ENCODE measurements at regions not wholly inside any gene's neighbourhood (a gene's known extent, or its start where the extent isn't known, plus 50 kb on each side); places are given as distances from the start of the nearest gene placed in this dataset.

- no peak for DNase-seq
- H3K27ac ChIP-seq = no peak overlapping the region
- H3K4me3 ChIP-seq = no peak overlapping the region
- H3K27me3 ChIP-seq = no peaks in the 10 kb centered on the region
- intact Hi-C loops (cut with DNase I; ENCODE audit: low total_unique reads) = no loop called here
- H3K9me3 ChIP-seq = no peaks in the 10 kb centered on the region
- TF ChIP-seq POLR2AphosphoS5 (IDR thresholded peaks at IDR 0.05) (no peak), CTCF (IDR thresholded peaks at IDR 0.05) (peak in 1 of 7 experiments; percentile 4), EP300 (IDR thresholded peaks at IDR 0.05) (no peak), POLR2A (IDR thresholded peaks at IDR 0.05) (no peak)
- H3K4me1 ChIP-seq = peaks cover 0 to 5% (median 2%) of the 10 kb centered on the region in 4 donors
- H3K36me3 ChIP-seq = no peaks in the 10 kb centered on the region
Observed at GRCh38 chr1:224051086-224051406, 62.9 kb upstream of the FBXO28 start.

DNA sequence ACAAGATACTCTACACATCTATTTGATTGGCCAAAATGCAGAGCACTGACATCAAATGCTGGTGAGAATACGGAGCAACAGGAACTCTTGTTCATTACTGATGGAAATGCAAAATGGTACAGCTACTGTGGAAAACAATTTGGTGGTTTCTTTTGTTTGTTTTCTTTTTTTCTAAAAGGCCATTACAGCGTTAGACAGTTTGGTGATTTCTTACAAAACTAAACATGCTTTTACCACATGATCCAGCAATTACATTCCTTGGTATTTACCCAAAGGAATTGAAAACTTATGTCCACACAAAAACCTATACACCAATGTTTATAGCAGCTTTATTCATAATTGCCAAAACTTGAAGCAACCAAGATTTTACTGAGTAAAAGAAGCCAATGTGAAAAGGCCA is 66.4 kb upstream of the FBXO28 start:
- TF ChIP-seq CTCF (IDR thresholded peaks at IDR 0.05) = no peak
- no peak for TF ChIP-seq POLR2A (IDR thresholded peaks at IDR 0.05)
- H3K4me1 ChIP-seq = peaks cover 0 to 5% (median 2%) of the 10 kb centered on the region in 4 donors
- intact Hi-C loops (cut with DNase I; ENCODE audit: low total_unique reads) = no loop called here
- H3K9me3 ChIP-seq = no peaks in the 10 kb centered on the region
- DNase-seq = no peak
- H3K4me3 ChIP-seq = no peak overlapping the region
- 68 to 77% (median 72%) methylated on average over 2 of the region's 2 CpGs for WGBS, 5 donors
- H3K27me3 ChIP-seq = no peaks in the 10 kb centered on the region
- no peak overlapping the region for H3K27ac ChIP-seq
- no peaks in the 10 kb centered on the region for H3K36me3 ChIP-seq

GRCh38 chr1:224045556-224045955 is 68.4 kb upstream of the FBXO28 start:
- no peak overlapping the region for H3K27ac ChIP-seq
- no peak overlapping the region for H3K4me3 ChIP-seq
- intact Hi-C loops (cut with DNase I; ENCODE audit: low total_unique reads) = no loop called here
- no peaks in the 10 kb centered on the region for H3K9me3 ChIP-seq
- no peaks in the 10 kb centered on the region for H3K36me3 ChIP-seq
- 57 to 82% (median 75%) methylated on average over 7 of the region's 7 CpGs for whole genome bisulfite sequencing, 5 donors
- DNase-seq = no peak
- no peak for TF ChIP-seq POLR2AphosphoS5 (IDR thresholded peaks at IDR 0.05)
- no peak for TF ChIP-seq POLR2A (IDR thresholded peaks at IDR 0.05)
- no peak for TF ChIP-seq EP300 (IDR thresholded peaks at IDR 0.05)
- no peak for TF ChIP-seq CTCF (IDR thresholded peaks at IDR 0.05)
- H3K27me3 ChIP-seq = no peaks in the 10 kb centered on the region
- peaks cover 0 to 5% (median under 1%) of the 10 kb centered on the region in 4 donors for H3K4me1 ChIP-seq

DNA sequence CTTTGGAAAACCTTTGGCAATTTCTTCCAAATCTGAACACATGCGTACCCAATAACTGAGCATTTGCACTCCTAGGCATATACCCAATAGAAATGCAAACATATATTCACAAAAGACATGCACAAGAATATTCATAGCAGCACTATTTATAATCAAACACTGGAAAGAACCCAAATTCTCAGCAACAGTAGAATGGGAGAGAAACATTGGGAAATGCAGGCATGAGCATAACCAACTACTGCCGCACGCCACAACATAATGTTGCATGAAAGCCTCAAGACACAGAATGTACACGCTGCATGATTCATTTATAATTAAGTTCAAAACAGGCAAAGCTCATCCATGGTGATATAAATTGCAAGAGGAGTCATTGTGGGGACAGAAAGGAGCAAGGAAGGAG is 69.5 kb upstream of the FBXO28 start:
- Histone ChIP-seq H3K27me3 (no peaks in the 10 kb centered on the region), H3K27ac (no peak overlapping the region), H3K9me3 (no peaks in the 10 kb centered on the region), H3K4me3 (no peak overlapping the region), H3K4me1 (peaks cover 0 to 4% (median 0%) of the 10 kb centered on the region in 4 donors), H3K36me3 (no peaks in the 10 kb centered on the region)
- no peak for TF ChIP-seq POLR2A (IDR thresholded peaks at IDR 0.05)
- TF ChIP-seq POLR2AphosphoS5 (IDR thresholded peaks at IDR 0.05) = no peak
- TF ChIP-seq EP300 (IDR thresholded peaks at IDR 0.05) = no peak
- no peak for TF ChIP-seq CTCF (IDR thresholded peaks at IDR 0.05)
- 78 to 97% (median 95%) methylated on average over 4 of the region's 4 CpGs for WGBS, 5 donors
- intact Hi-C loops (cut with DNase I; ENCODE audit: low total_unique reads) = no loop called here
- no peak for DNase-seq
